CD4-positive, alpha-beta T cell (primary cell): ENCODE measurements at regions not wholly inside any gene's neighbourhood (a gene's known extent, or its start where the extent isn't known, plus 50 kb on each side); places are given as distances from the start of the nearest gene placed in this dataset.

ENCODE experiments used
- ATAC-seq: fragments of 200-7000 bp; cut with Tn5 transposase; one replicate; pipeline ENCODE4 v1.10.0; 2022; ENCODE audit warnings: mild to moderate bottlenecking; ENCODE audit not compliant: poor library complexity
- CTCF ChIA-PET: fragments of 350-600 bp; sonication (Branson Sonifier 250); formaldehyde crosslinking; loops from one replicate; lab custom pipeline; 2021; ENCODE audit warnings: antibody characterized with exemption, inconsistent platforms; lab: Charles Lee
- POLR2A ChIA-PET: fragments of 350-600 bp; sonication (Branson Sonifier 250); formaldehyde crosslinking; loops from one replicate; lab custom pipeline; 2021; ENCODE audit warnings: antibody characterized with exemption, inconsistent platforms; lab: Charles Lee
- DNase-seq, 14 experiments: peaks; one replicate each; pipeline ENCODE4 v3.0.0-alpha.2; 2013 to 2020; ENCODE audit warnings: mixed read lengths in 2 of 14
- H3K27ac ChIP-seq, 2 donors: one replicate each; pipeline versions ENCODE4 v1.5.1 to v1.7.0; 2013; ENCODE audit warnings: low read length in 2 of 2, low read depth in 1 of 2, mild to moderate bottlenecking in 1 of 2
- H3K27me3 ChIP-seq, 2 experiments: 1 replicate in 1 of 2; 2 replicates in 1 of 2; pipeline versions ENCODE4 v1.6.1 to v1.7.0; 2013; ENCODE audit warnings: low read length in 2 of 2, control low read depth in 1 of 2, mild to moderate bottlenecking in 1 of 2, moderate library complexity in 1 of 2; ENCODE audit not compliant: insufficient read depth in 2 of 2, control insufficient read depth in 1 of 2
- H3K36me3 ChIP-seq: one replicate; pipeline ENCODE4 v1.6.1; 2013; ENCODE audit warnings: low read length, control low read depth; ENCODE audit not compliant: insufficient read depth
- H3K4me1 ChIP-seq: one replicate; pipeline ENCODE4 v1.6.1; 2013; ENCODE audit warnings: low read length, control low read depth; ENCODE audit not compliant: insufficient read depth
- H3K4me3 ChIP-seq: one replicate; pipeline ENCODE4 v1.5.1; 2013; ENCODE audit warnings: mild to moderate bottlenecking, low read length, moderate library complexity
- H3K9me3 ChIP-seq, 2 experiments: 1 replicate in 1 of 2; 2 replicates in 1 of 2; pipeline versions ENCODE4 v1.6.1 to v1.7.0; 2013; ENCODE audit warnings: low read length in 2 of 2, mild to moderate bottlenecking in 2 of 2, control low read depth in 1 of 2, moderate library complexity in 1 of 2; ENCODE audit not compliant: control insufficient read depth in 1 of 2, insufficient read depth in 1 of 2
- H3K27ac Mint-ChIP-seq: one replicate; pipeline ENCODE4 v1.8.0; 2020; ENCODE audit warnings: mixed read lengths
- H3K27me3 Mint-ChIP-seq: one replicate; pipeline ENCODE4 v1.8.0; 2021; ENCODE audit warnings: mixed read lengths
- H3K36me3 Mint-ChIP-seq: one replicate; pipeline ENCODE4 v1.8.0; 2021; ENCODE audit warnings: low read depth, mixed read lengths
- H3K4me1 Mint-ChIP-seq: one replicate; pipeline ENCODE4 v1.8.0; 2021; ENCODE audit warnings: low read depth, mixed read lengths
- H3K4me3 Mint-ChIP-seq: one replicate; pipeline ENCODE4 v1.8.0; 2020; ENCODE audit warnings: mild to moderate bottlenecking, mixed read lengths
- H3K9me3 Mint-ChIP-seq: one replicate; pipeline ENCODE4 v1.8.0; 2020; ENCODE audit warnings: mixed read lengths
- intact Hi-C, 2 experiments: fragments of 100-400 bp; cut with DNase I in 1 of 2; cut with micrococcal nuclease in 1 of 2; formaldehyde crosslinking; loops; one replicate each; pipeline versions ENCODE4 v1.15.1 to v1.9.0; 2023 to 2025; cut with DNase I, micrococcal nuclease
- TF ChIP-seq, protein P1 (sequence below): fragments of 200-600 bp; IDR thresholded peaks from one replicate; pipeline ENCODE4 v1.8.0; 2022; ENCODE audit warnings: antibody characterized with exemption, mild to moderate bottlenecking

DNA sequence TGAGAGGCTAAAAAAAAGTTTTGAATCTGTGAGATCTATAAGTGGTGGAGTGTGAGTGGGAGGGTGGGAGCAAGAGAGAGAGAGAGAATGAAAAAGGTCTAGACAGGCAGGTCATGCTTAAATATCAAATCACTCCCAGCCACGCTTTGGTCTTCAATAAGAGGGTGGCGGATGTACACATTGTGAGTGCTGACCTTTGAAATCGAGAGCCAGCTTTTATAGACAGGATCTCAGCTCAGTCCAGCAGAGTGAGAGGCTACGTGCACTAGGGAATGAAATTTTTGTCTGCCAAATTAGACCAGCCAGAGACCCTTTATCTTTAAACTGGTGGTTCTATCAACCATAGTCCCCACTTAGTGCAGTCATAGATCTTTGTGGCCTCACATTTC lies 342.3 kb upstream of the PROK2 start:
- H3K4me1 ChIP-seq = no peaks in the 10 kb centered on the region
- DNase-seq (no peak), ATAC-seq (no peak)
- no peak overlapping the region for H3K27ac Mint-ChIP-seq
- no peak overlapping the region for H3K27ac ChIP-seq
- ChIA-PET CTCF (no interaction called here), POLR2A (no interaction called here)
- H3K4me3 Mint-ChIP-seq = no peak overlapping the region
- no peaks in the 10 kb centered on the region for H3K36me3 Mint-ChIP-seq
- H3K27me3 Mint-ChIP-seq = no peaks in the 10 kb centered on the region
- TF ChIP-seq, protein P1, sequence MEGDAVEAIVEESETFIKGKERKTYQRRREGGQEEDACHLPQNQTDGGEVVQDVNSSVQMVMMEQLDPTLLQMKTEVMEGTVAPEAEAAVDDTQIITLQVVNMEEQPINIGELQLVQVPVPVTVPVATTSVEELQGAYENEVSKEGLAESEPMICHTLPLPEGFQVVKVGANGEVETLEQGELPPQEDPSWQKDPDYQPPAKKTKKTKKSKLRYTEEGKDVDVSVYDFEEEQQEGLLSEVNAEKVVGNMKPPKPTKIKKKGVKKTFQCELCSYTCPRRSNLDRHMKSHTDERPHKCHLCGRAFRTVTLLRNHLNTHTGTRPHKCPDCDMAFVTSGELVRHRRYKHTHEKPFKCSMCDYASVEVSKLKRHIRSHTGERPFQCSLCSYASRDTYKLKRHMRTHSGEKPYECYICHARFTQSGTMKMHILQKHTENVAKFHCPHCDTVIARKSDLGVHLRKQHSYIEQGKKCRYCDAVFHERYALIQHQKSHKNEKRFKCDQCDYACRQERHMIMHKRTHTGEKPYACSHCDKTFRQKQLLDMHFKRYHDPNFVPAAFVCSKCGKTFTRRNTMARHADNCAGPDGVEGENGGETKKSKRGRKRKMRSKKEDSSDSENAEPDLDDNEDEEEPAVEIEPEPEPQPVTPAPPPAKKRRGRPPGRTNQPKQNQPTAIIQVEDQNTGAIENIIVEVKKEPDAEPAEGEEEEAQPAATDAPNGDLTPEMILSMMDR = no peak
- intact Hi-C loops = no loop called here
- H3K9me3 Mint-ChIP-seq = no peaks in the 10 kb centered on the region
- no peak overlapping the region for H3K4me3 ChIP-seq
- H3K4me1 Mint-ChIP-seq = no peaks in the 10 kb centered on the region
- no peaks in the 10 kb centered on the region for H3K27me3 ChIP-seq
- no peaks in the 10 kb centered on the region for H3K9me3 ChIP-seq
- no peaks in the 10 kb centered on the region for H3K36me3 ChIP-seq

DNA sequence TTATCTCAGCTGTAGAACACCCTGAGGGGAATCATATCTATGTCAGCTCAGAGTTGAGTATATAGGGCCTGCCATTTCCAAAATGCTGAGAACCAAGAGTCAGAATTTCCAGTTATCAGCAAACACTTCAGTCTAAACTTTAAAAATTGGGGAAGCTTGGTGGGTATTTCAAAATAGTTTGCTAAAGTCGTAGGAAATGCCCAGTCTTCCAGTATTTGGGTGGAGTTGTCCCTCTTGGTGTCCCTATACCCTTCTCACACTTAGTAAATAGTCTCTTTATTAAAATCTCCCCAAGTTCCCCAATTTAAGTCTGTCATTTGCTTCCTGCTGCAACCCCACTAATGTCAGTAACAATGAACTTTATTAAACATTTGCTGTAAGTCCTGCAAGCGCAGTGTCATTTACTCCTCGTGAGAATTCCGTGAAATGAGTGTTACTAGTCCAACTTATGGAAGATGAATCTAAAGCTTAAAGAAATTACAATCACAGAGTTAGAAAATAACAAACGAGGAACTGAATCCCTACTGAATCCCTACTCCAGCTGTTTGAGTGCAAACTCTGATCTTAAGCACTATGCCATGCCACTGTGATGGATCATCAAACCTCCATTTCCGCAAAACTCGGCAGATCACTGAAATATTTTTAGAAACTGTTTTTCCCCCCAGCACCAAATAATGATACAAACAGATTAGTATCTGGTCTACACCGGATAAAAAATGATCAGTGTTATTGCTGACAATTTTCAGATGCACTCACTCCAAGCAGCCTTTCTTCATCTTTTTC lies 341.7 kb upstream of the PROK2 start:
- POLR2A ChIA-PET = no interaction called here
- H3K27me3 Mint-ChIP-seq = no peaks in the 10 kb centered on the region
- no peak overlapping the region for H3K27ac ChIP-seq

DNA sequence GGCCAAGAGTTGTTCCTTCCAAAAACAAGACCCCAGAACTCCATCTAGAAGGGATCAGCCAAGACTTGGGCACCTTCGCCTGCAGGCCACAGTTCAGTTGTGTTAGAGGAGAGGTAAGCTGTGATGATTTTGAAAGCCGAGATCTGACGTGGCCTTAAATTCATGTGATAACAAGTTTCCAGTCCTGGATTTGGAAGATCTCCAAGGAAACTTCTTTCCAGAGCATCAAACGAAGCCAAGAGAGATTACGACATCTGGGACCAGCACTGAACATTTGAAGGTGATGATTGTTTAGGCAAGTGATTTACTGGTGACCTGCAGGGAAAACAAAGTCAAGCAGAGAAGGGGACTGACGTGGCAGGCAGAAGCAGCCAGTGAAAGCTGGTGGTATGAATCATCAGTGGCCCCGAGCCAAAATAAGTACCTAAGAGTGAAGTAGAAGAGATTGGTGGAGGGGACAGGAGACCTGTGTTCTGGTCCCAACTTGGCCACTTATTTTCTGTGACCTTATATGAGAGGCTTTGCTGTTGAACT lies 339.0 kb upstream of the PROK2 start:
- no peak overlapping the region for H3K27ac Mint-ChIP-seq
- no peak overlapping the region for H3K27ac ChIP-seq
- H3K27me3 ChIP-seq = no peaks in the 10 kb centered on the region
- H3K27me3 Mint-ChIP-seq = no peaks in the 10 kb centered on the region
- no peak overlapping the region for H3K4me3 ChIP-seq
- intact Hi-C loops = no loop called here
- TF ChIP-seq, protein P1 = no peak
- H3K9me3 Mint-ChIP-seq = no peaks in the 10 kb centered on the region
- H3K4me1 Mint-ChIP-seq = no peaks in the 10 kb centered on the region
- CTCF ChIA-PET = no interaction called here
- POLR2A ChIA-PET = no interaction called here
- H3K9me3 ChIP-seq = no peaks in the 10 kb centered on the region
- no peaks in the 10 kb centered on the region for H3K36me3 Mint-ChIP-seq
- DNase-seq (peak in 1 of 14 experiments; percentile 11), ATAC-seq (no peak)
- no peak overlapping the region for H3K4me3 Mint-ChIP-seq
- H3K36me3 ChIP-seq = no peaks in the 10 kb centered on the region
- no peaks in the 10 kb centered on the region for H3K4me1 ChIP-seq

More for the DNA sequence above, 341.7 kb upstream of the PROK2 start:
- ATAC-seq (no peak), DNase-seq (no peak)
- Histone ChIP-seq H3K4me1 (no peaks in the 10 kb centered on the region), H3K9me3 (no peaks in the 10 kb centered on the region), H3K27me3 (no peaks in the 10 kb centered on the region), H3K4me3 (no peak overlapping the region), H3K36me3 (no peaks in the 10 kb centered on the region)
- Mint-ChIP-seq H3K4me3 (no peak overlapping the region), H3K27ac (no peak overlapping the region), H3K4me1 (no peaks in the 10 kb centered on the region), H3K9me3 (no peaks in the 10 kb centered on the region), H3K36me3 (no peaks in the 10 kb centered on the region)
- intact Hi-C loops = no loop called here
- TF ChIP-seq, protein P1 = no peak
- CTCF ChIA-PET = no interaction called here
